ENCODE measurements at regions not wholly inside any gene's neighbourhood (a gene's known extent, or its start where the extent isn't known, plus 50 kb on each side); places are given as distances from the start of the nearest gene placed in this dataset.

DNA sequence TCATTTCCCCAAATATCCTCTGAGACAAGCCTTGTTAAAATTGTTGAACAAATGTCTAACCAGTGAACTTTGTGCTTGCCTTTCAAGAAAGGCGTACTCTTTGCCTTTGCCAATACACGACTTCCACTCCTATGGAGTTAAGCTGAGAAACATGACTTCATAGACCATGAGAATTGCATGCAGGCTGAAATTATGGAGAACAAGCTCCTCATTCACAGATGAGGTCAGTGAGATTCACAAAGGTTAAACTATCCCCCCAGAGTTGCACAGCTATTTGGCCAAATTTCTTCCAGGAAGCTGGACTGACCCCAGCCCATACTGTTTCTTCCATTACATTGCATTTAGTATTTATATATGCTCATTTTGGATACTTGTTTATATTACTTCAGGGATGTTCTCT, 221.4 kb upstream of the SEMA3C start:
- DNase-seq (ENCODE audit: low spot score) (no peak), ATAC-seq (no peak)
- H3K9me3 Mint-ChIP-seq = peaks cover 13% of the 10 kb centered on the region
- H3K27me3 Mint-ChIP-seq = no peaks in the 10 kb centered on the region
- H3K4me3 Mint-ChIP-seq = no peak overlapping the region
- H3K4me1 Mint-ChIP-seq (ENCODE audit: low read depth in 2 of 2) = no peaks in the 10 kb centered on the region
- H3K27ac Mint-ChIP-seq = no peak overlapping the region
- peaks cover 6% of the 10 kb centered on the region for H3K36me3 Mint-ChIP-seq

DNA sequence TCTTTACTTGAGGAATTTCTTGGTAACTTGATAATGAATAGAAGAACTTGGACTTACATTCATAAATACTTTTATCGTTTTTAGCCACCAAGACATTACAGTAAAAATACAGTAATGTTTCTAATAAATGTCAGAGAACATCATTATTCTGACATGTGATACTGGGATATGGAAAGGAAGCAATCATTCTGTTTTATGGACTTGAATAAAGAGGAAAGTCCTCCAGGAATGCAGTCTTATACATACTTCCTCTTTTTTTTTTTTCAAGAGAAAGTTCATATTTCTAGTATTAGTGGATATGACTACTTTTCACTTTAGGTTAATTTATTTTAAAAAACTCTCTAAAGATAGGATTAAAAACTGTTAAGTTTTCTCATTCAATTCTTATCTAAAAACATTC, 220.0 kb upstream of the SEMA3C start:
- Mint-ChIP-seq H3K27ac (no peak overlapping the region), H3K4me1 (ENCODE audit: low read depth in 2 of 2) (no peaks in the 10 kb centered on the region), H3K9me3 (peaks cover 3% of the 10 kb centered on the region), H3K4me3 (no peak overlapping the region), H3K36me3 (no peaks in the 10 kb centered on the region), H3K27me3 (no peaks in the 10 kb centered on the region)
- DNase-seq (ENCODE audit: low spot score) (no peak), ATAC-seq (no peak)

- DNase-seq (ENCODE audit: low spot score) = no peak
- H3K27me3 Mint-ChIP-seq = no peaks in the 10 kb centered on the region
- H3K4me1 Mint-ChIP-seq (ENCODE audit: low read depth in 2 of 2) = no peaks in the 10 kb centered on the region
- H3K27ac Mint-ChIP-seq = no peak overlapping the region
- no peak for ATAC-seq
- H3K9me3 Mint-ChIP-seq = peaks cover 3% of the 10 kb centered on the region
- no peak overlapping the region for H3K4me3 Mint-ChIP-seq
- H3K36me3 Mint-ChIP-seq = no peaks in the 10 kb centered on the region
Observed at GRCh38 chr7:81135324-81135723, 216.5 kb upstream of the SEMA3C start.

DNA sequence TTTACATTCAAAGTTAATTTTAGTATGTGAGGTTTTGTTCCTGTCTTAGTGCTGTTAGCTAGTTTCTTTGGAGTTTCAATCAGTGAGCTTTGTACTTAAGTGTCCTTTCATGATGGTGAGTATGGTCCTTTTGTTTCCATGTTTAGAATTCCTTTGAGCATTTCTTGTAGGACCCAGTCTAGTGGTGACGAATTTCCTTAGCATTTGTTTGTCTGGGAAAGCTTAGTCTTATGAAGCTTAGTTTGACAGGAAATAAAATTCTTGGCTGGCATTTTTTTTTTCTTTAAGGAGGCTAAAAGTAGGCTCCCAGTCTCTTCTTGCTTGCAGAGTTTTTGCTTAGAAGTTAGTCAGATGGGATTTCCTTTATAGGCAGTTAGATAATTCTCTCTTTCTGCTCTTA, 209.2 kb upstream of the SEMA3C start:
- no peak for DNase-seq (ENCODE audit: low spot score)
- Mint-ChIP-seq H3K4me3 (no peak overlapping the region), H3K4me1 (ENCODE audit: low read depth in 2 of 2) (no peaks in the 10 kb centered on the region), H3K36me3 (peaks cover 33% of the 10 kb centered on the region), H3K9me3 (peaks cover 28% of the 10 kb centered on the region), H3K27ac (no peak overlapping the region), H3K27me3 (no peaks in the 10 kb centered on the region)
- no peak for ATAC-seq

GRCh38 chr7:81120803-81121202, 202.0 kb upstream of the SEMA3C start:
- DNase-seq (ENCODE audit: low spot score) = no peak
- no peak overlapping the region for H3K4me3 Mint-ChIP-seq
- no peaks in the 10 kb centered on the region for H3K4me1 Mint-ChIP-seq (ENCODE audit: low read depth in 2 of 2)
- no peak for ATAC-seq
- H3K9me3 Mint-ChIP-seq = peaks cover 9% of the 10 kb centered on the region
- no peak overlapping the region for H3K27ac Mint-ChIP-seq
- no peaks in the 10 kb centered on the region for H3K27me3 Mint-ChIP-seq
- H3K36me3 Mint-ChIP-seq = peaks cover 13% of the 10 kb centered on the region

GRCh38 chr7:81120111-81120510, 201.3 kb upstream of the SEMA3C start:
- ATAC-seq (no peak), DNase-seq (ENCODE audit: low spot score) (no peak)
- H3K4me3 Mint-ChIP-seq = no peak overlapping the region
- H3K27me3 Mint-ChIP-seq = no peaks in the 10 kb centered on the region
- H3K27ac Mint-ChIP-seq = no peak overlapping the region
- H3K9me3 Mint-ChIP-seq = peaks cover 11% of the 10 kb centered on the region
- peaks cover 8% of the 10 kb centered on the region for H3K36me3 Mint-ChIP-seq
- no peaks in the 10 kb centered on the region for H3K4me1 Mint-ChIP-seq (ENCODE audit: low read depth in 2 of 2)

- Mint-ChIP-seq H3K4me3 (no peak overlapping the region), H3K36me3 (no peaks in the 10 kb centered on the region), H3K27ac (no peak overlapping the region), H3K4me1 (ENCODE audit: low read depth in 2 of 2) (no peaks in the 10 kb centered on the region), H3K27me3 (no peaks in the 10 kb centered on the region), H3K9me3 (peaks cover 12% of the 10 kb centered on the region)
- ATAC-seq (no peak), DNase-seq (ENCODE audit: low spot score) (no peak)
Observed at GRCh38 chr7:81114633-81115032, 195.8 kb upstream of the SEMA3C start.

- H3K36me3 Mint-ChIP-seq = no peaks in the 10 kb centered on the region
- H3K9me3 Mint-ChIP-seq = peaks cover 12% of the 10 kb centered on the region
- ATAC-seq = no peak
- no peaks in the 10 kb centered on the region for H3K27me3 Mint-ChIP-seq
- no peak overlapping the region for H3K27ac Mint-ChIP-seq
- H3K4me3 Mint-ChIP-seq = no peak overlapping the region
- H3K4me1 Mint-ChIP-seq (ENCODE audit: low read depth in 2 of 2) = no peaks in the 10 kb centered on the region
- no peak for DNase-seq (ENCODE audit: low spot score)
Observed at GRCh38 chr7:81112731-81113130, 193.9 kb upstream of the SEMA3C start.

DNA sequence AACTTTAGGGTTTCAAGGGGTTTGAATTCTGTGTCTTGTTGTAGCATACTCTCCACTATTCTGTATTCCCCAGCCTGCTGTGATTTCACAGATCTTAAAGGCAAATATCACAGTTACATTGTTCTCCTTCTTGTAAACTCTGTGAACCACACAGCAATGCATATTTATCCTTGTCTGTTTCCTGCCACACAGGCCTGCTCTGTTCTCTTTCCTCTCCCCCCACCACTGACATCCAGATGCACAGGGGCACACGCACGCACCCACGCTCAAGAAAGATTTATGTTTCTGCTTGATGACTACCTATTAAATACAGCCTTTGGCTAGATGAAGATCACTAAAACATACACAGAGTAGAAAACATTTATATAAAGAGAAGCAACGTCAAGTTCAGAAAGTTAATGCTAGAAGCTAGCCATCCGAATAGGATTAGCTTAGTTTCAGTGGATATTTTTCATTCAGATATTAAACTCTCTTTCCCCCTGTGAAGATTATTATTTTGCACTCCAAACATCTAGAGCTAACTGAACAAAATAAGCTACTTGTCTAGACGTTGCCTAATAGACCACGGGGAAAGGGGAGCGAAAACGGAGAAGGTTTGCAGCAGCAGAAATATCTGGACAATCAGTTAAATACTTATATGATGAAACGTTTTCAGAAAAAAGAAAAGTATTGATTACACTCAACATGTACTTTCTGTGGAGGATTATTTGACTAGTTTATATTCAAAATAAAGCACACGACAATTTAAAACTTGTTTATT, 193.1 kb upstream of the SEMA3C start:
- DNase-seq (ENCODE audit: low spot score) (no peak), ATAC-seq (no peak)
- no peaks in the 10 kb centered on the region for H3K4me1 Mint-ChIP-seq (ENCODE audit: low read depth in 2 of 2)
- peaks cover 7% of the 10 kb centered on the region for H3K9me3 Mint-ChIP-seq
- H3K36me3 Mint-ChIP-seq = no peaks in the 10 kb centered on the region
- H3K27ac Mint-ChIP-seq = no peak overlapping the region
- H3K4me3 Mint-ChIP-seq = no peak overlapping the region
- H3K27me3 Mint-ChIP-seq = no peaks in the 10 kb centered on the region

DNA sequence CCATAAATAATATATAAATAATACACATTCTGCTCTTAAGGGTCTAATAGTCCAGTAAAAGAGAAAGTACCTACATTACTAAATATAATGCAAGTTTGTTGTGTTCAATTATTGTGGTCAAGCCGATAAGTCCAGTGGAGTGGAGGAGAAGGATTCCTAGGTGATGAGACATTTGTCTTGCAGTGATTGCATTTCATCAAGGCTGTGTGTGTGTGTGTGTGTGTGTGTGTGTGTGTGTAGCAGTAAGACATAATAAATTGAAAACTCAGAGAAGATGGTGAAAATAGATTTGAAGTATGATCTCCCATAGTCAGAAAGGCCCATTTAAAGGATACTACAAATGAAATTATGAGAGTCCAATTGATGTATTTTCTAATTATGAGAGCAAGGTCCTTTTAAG, 192.5 kb upstream of the SEMA3C start:
- ATAC-seq (no peak), DNase-seq (ENCODE audit: low spot score) (no peak)
- Mint-ChIP-seq H3K36me3 (no peaks in the 10 kb centered on the region), H3K27ac (no peak overlapping the region), H3K4me3 (no peak overlapping the region), H3K9me3 (peaks cover 7% of the 10 kb centered on the region), H3K4me1 (ENCODE audit: low read depth in 2 of 2) (no peaks in the 10 kb centered on the region), H3K27me3 (no peaks in the 10 kb centered on the region)

- H3K4me3 Mint-ChIP-seq = no peak overlapping the region
- no peaks in the 10 kb centered on the region for H3K4me1 Mint-ChIP-seq (ENCODE audit: low read depth in 2 of 2)
- DNase-seq (ENCODE audit: low spot score) = no peak
- peaks cover 6% of the 10 kb centered on the region for H3K9me3 Mint-ChIP-seq
- H3K36me3 Mint-ChIP-seq = no peaks in the 10 kb centered on the region
- H3K27ac Mint-ChIP-seq = no peak overlapping the region
- H3K27me3 Mint-ChIP-seq = no peaks in the 10 kb centered on the region
- ATAC-seq = no peak
Observed at GRCh38 chr7:81110673-81111072, 191.8 kb upstream of the SEMA3C start.

- DNase-seq (ENCODE audit: low spot score) (no peak), ATAC-seq (no peak)
- no peak overlapping the region for H3K4me3 Mint-ChIP-seq
- no peaks in the 10 kb centered on the region for H3K4me1 Mint-ChIP-seq (ENCODE audit: low read depth in 2 of 2)
- no peaks in the 10 kb centered on the region for H3K27me3 Mint-ChIP-seq
- H3K9me3 Mint-ChIP-seq = no peaks in the 10 kb centered on the region
- no peak overlapping the region for H3K27ac Mint-ChIP-seq
- no peaks in the 10 kb centered on the region for H3K36me3 Mint-ChIP-seq
Observed at GRCh38 chr7:81098213-81098612, 179.4 kb upstream of the SEMA3C start.

DNA sequence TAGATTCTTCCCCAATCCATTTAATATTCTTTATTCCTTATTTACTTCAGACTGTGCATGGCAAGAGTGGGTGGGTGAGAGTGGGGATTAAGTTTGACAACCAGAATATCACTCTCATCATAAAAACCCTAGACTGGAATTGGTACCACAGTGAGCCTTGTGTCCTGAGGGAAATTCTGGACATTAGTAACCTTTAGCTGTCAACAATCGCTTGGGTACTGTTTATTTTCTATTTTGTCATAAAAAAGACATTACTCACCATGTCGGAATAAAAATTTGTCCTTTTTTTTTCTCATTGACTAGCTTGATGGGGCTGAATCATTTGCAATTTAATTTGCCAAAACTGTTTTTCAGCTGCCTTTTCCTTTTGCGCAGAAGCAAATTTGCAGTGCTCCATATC, 176.1 kb upstream of the SEMA3C start:
- Mint-ChIP-seq H3K4me1 (ENCODE audit: low read depth in 2 of 2) (no peaks in the 10 kb centered on the region), H3K27ac (no peak overlapping the region), H3K9me3 (peaks cover 3% of the 10 kb centered on the region), H3K4me3 (no peak overlapping the region), H3K27me3 (no peaks in the 10 kb centered on the region), H3K36me3 (no peaks in the 10 kb centered on the region)
- ATAC-seq = no peak
- no peak for DNase-seq (ENCODE audit: low spot score)

- H3K27ac Mint-ChIP-seq = no peak overlapping the region
- no peaks in the 10 kb centered on the region for H3K27me3 Mint-ChIP-seq
- ATAC-seq (no peak), DNase-seq (ENCODE audit: low spot score) (no peak)
- H3K9me3 Mint-ChIP-seq = peaks cover 5% of the 10 kb centered on the region
- no peaks in the 10 kb centered on the region for H3K36me3 Mint-ChIP-seq
- no peak overlapping the region for H3K4me3 Mint-ChIP-seq
- H3K4me1 Mint-ChIP-seq (ENCODE audit: low read depth in 2 of 2) = no peaks in the 10 kb centered on the region
Observed at GRCh38 chr7:81081616-81082015, 162.8 kb upstream of the SEMA3C start.

DNA sequence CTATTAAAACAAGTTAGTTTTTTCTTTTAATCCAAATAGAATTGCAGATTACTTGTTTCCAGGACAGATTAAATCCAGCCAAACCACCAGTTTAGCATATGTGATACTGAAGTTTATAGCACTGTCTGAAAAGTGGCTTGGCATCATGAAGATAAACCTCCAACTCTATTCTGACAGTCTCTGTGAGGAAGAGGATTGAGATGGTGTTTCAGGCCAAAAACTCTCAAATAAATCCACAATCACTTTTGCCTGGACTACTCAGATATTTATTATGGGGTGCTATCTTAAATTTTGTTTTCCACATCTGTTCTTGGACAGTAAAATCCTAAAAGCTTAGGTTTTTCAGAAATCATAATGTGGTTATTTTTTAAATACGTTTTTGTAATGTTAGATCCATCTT, 161.7 kb upstream of the SEMA3C start:
- DNase-seq (ENCODE audit: low spot score) = no peak
- Mint-ChIP-seq H3K36me3 (no peaks in the 10 kb centered on the region), H3K9me3 (peaks cover 5% of the 10 kb centered on the region), H3K4me1 (ENCODE audit: low read depth in 2 of 2) (no peaks in the 10 kb centered on the region), H3K27ac (no peak overlapping the region), H3K4me3 (no peak overlapping the region), H3K27me3 (no peaks in the 10 kb centered on the region)
- ATAC-seq = no peak
